ENCODE measurements at regions not wholly inside any gene's neighbourhood (a gene's known extent, or its start where the extent isn't known, plus 50 kb on each side); places are given as distances from the start of the nearest gene placed in this dataset.

DNA sequence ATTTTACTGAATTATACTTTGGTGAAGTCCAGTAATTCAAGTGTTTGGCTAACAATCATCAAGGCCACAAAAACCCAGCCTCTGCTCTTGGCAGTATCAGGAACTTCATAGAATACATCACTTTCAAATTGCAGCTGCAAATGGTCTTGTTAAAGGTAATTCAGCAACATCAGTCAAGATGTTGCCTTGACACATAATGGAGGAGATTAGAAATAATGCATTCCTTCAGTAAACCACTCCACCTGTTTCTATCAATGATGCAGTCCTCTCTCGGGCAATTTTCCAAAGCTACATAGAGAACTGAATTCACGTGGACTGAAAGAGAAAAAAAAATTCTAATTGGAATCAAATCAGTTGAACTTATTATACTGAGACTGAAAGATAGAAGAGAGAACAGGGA, 279.3 kb downstream of the VGLL3 start:
- ChIA-PET POLR2A (ENCODE audit: low non-redundant PET) (no interaction called here), CTCF (no interaction called here)
- TF ChIP-seq, protein P1, sequence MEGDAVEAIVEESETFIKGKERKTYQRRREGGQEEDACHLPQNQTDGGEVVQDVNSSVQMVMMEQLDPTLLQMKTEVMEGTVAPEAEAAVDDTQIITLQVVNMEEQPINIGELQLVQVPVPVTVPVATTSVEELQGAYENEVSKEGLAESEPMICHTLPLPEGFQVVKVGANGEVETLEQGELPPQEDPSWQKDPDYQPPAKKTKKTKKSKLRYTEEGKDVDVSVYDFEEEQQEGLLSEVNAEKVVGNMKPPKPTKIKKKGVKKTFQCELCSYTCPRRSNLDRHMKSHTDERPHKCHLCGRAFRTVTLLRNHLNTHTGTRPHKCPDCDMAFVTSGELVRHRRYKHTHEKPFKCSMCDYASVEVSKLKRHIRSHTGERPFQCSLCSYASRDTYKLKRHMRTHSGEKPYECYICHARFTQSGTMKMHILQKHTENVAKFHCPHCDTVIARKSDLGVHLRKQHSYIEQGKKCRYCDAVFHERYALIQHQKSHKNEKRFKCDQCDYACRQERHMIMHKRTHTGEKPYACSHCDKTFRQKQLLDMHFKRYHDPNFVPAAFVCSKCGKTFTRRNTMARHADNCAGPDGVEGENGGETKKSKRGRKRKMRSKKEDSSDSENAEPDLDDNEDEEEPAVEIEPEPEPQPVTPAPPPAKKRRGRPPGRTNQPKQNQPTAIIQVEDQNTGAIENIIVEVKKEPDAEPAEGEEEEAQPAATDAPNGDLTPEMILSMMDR (conservative IDR thresholded peaks at IDR 0.05; ENCODE audit: low read depth) = no peak
- no peak overlapping the region for H3K27ac ChIP-seq
- no peak for DNase-seq (ENCODE audit: low spot score)

DNA sequence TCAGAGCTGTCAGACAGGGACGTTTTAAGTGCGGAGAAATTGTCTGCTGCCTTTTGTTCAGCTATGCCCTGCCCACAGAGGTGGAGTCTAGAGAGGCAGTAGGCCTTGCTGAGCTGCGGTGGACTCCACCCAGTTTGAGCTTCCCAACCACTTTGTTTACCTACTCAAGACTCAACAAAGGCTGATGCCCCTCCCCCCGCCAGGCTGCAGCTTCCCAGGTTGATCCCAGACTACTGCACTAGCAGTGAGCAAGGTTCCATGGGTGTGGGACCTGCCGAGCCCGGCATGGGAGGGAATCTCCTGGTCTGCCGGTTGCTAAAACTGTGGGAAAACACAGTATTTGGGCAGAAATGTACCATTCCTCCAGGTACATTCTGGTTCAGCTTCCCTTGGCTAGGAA, 282.1 kb downstream of the VGLL3 start:
- no peak for DNase-seq (ENCODE audit: low spot score)
- POLR2A ChIA-PET (ENCODE audit: low non-redundant PET) = no interaction called here
- CTCF ChIA-PET = no interaction called here
- TF ChIP-seq, protein P1 (conservative IDR thresholded peaks at IDR 0.05; ENCODE audit: low read depth) = no peak
- no peak overlapping the region for H3K27ac ChIP-seq

DNA sequence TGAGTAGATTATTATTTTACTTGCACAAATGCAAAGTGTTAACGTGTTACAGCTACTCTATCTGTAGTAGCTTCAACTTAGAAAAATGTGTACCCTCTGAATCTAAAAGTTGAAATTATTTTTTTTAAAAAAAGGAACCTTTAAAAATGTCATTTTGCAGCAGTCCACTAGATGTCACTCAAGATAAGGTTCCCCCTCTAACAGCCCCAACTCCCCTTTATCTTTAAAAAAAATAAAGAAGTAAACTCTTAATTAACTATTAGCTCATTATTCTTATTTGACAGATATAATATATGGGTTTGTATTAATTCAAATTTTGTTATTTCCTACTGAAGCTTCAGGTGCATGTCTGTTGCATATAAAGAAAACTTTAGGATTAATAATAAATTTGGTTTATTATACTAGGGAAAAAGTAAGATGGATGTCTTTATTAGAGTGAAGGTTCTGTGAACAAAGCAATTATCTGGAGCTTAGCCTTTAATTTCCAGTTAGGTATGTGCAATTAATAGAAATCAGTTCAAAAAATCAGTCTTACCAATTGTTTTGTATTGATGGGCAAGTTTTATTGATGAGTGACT, 288.5 kb downstream of the VGLL3 start:
- peak; percentile 5 for DNase-seq (ENCODE audit: low spot score)
- ChIA-PET CTCF (no interaction called here), POLR2A (ENCODE audit: low non-redundant PET) (no interaction called here)
- TF ChIP-seq, protein P1 (conservative IDR thresholded peaks at IDR 0.05; ENCODE audit: low read depth) = peak; percentile 67
- H3K27ac ChIP-seq = no peak overlapping the region

DNA sequence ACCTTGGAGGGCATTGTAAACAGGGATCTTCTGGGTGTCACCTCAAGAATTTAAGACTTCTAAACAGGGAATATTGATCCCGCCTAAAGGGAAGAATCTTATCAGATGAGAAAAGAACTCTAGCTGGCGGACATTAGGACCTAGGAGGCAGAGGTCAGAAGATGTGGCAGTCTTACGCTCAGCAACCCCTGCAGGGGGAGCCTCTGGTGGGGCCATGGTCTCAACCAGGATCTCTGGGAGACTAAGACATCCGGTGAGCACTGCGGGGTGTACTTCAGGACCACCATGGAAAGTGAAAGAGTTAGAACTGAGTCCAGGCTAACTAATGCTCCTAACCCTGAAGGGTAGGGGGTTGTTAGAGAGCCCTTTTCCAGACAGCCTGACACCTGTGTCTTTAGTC, 295.2 kb downstream of the VGLL3 start:
- TF ChIP-seq, protein P1 (conservative IDR thresholded peaks at IDR 0.05; ENCODE audit: low read depth) = no peak
- DNase-seq (ENCODE audit: low spot score) = no peak
- ChIA-PET POLR2A (ENCODE audit: low non-redundant PET) (no interaction called here), CTCF (interaction anchor here (0.7 kb wide), 1 partner anchor 171 kb away, joined by 3 read pairs; no protein-coding TSS in a partner anchor)
- H3K27ac ChIP-seq = no peak overlapping the region

DNA sequence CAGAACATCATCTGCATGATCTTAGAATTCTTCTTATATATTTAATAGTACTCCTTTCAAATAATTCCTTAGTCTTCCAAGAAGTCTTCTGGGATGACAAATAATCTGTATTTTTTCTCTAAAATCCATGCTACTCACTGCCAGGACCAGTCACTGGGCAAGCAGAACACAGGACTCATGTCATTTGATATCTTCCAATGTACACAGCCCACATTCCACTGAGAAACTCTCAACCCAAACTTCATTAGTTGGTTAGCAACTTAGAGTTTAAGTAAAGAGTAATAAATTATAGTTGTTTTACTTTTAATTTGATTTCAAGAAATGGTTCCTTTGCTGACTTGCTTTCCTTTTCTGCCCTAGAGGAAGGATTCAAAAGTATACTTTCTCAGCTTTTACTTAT, 317.0 kb downstream of the VGLL3 start:
- CTCF ChIA-PET = no interaction called here
- TF ChIP-seq, protein P1 (conservative IDR thresholded peaks at IDR 0.05; ENCODE audit: low read depth) = no peak
- POLR2A ChIA-PET (ENCODE audit: low non-redundant PET) = no interaction called here
- H3K27ac ChIP-seq = no peak overlapping the region
- no peak for DNase-seq (ENCODE audit: low spot score)

DNA sequence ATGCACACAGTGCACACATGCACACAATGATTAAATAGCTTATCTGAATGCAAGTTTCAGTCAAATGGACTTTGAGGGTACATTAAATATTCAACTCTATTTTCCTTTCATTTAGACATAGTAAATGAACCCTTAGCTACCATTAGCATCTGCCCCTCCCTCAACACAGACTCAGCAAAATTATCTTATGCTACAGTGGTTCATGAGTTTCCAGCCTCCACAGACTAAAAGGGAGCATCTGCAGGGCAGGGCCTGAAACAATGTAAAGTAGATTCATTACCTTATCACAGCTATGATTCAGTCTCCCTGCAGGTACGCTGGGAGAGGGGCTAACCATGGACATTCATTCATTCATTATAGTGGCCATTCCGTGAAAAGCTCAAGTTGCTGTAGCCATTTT, 329.1 kb downstream of the VGLL3 start:
- ChIA-PET POLR2A (ENCODE audit: low non-redundant PET) (no interaction called here), CTCF (no interaction called here)
- H3K27ac ChIP-seq = no peak overlapping the region
- TF ChIP-seq, protein P1 (conservative IDR thresholded peaks at IDR 0.05; ENCODE audit: low read depth) = no peak
- no peak for DNase-seq (ENCODE audit: low spot score)

DNA sequence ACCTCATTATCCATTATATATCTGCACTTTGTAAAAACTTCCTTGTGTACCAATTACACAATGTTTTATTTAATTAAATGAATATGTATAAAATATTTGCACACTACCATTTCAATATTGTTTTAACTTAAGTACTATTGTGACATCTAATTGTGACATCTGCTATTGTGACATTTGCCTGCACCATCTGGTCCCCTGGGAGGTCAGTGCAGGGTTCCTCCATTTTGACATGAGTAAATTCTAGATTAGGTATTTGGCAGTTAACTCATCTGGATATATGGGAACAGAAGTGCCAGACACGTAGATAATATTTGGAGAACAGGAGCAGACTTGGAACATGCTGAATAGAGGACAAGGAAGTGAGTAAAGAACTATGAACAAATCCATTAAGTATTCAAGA, 332.1 kb downstream of the VGLL3 start:
- POLR2A ChIA-PET (ENCODE audit: low non-redundant PET) = no interaction called here
- TF ChIP-seq, protein P1 (conservative IDR thresholded peaks at IDR 0.05; ENCODE audit: low read depth) = no peak
- DNase-seq (ENCODE audit: low spot score) = no peak
- no peak overlapping the region for H3K27ac ChIP-seq
- CTCF ChIA-PET = no interaction called here

All from RWPE1 (cell line).